Aorta (tissue), 5 donors: ENCODE measurements at regions not wholly inside any gene's neighbourhood (a gene's known extent, or its start where the extent isn't known, plus 50 kb on each side); places are given as distances from the start of the nearest gene placed in this dataset.

Experiments used
- ATAC-seq: fragments of 200-7000 bp; cut with Tn5 transposase; one replicate; pipeline ENCODE4 v1.9.1; 2022; ENCODE audit warnings: moderate library complexity; ENCODE audit not compliant: low FRiP score
- DNase-seq, 2 donors: peaks; one replicate each; pipeline ENCODE4 v3.0.0-alpha.2; 2020
- H3K27ac ChIP-seq, 2 donors: one replicate each; pipeline ENCODE4 v1.5.1; 2013; ENCODE audit warnings: low read length in 2 of 2, mild to moderate bottlenecking in 2 of 2, moderate library complexity in 2 of 2, control low read depth in 1 of 2, inconsistent platforms in 1 of 2, low read depth in 1 of 2
- H3K27me3 ChIP-seq, 2 donors: one replicate each; pipeline ENCODE4 v1.6.1; 2013; ENCODE audit warnings: control low read depth in 1 of 2, low read length in 1 of 2, mild to moderate bottlenecking in 1 of 2, moderate library complexity in 1 of 2; ENCODE audit not compliant: insufficient read depth in 2 of 2, control insufficient read depth in 1 of 2
- H3K36me3 ChIP-seq, 2 donors: one replicate each; pipeline ENCODE4 v1.6.1; 2013; ENCODE audit warnings: control low read depth in 1 of 2, low read length in 1 of 2, mild to moderate bottlenecking in 1 of 2; ENCODE audit not compliant: insufficient read depth in 2 of 2, control insufficient read depth in 1 of 2
- H3K4me1 ChIP-seq, 2 donors: one replicate each; pipeline ENCODE4 v1.6.1; 2013; ENCODE audit warnings: low read length in 2 of 2, control low read depth in 1 of 2, mild to moderate bottlenecking in 1 of 2, moderate library complexity in 1 of 2; ENCODE audit not compliant: insufficient read depth in 2 of 2, control insufficient read depth in 1 of 2
- H3K4me3 ChIP-seq, 2 donors: one replicate each; pipeline ENCODE4 v1.5.1; 2013; ENCODE audit warnings: low read length in 2 of 2, control low read depth in 1 of 2, mild to moderate bottlenecking in 1 of 2
- H3K9me3 ChIP-seq: one replicate; pipeline ENCODE4 v1.6.1; 2013; ENCODE audit warnings: mild to moderate bottlenecking, low read length; ENCODE audit not compliant: control insufficient read depth
- WGBS, 2 donors: extraction: QIAGEN DNeasy Blood & Tissue Kit; methylation state at CpG; one replicate each; pipeline ENCODE4 v1.1.7; 2013; 5-methylcytosine and 5-hydroxymethylcytosine counted together
- intact Hi-C, 2 donors: fragments of 100-400 bp; cut with DNase I; formaldehyde crosslinking; loops; one replicate each; pipeline versions ENCODE4 v1.14.2 to v1.15.0; 2022
- donor health status: healthy with polysubstance abuse.
- donor health status: Bipolar disorder and iron deficiency.
- donor health status: DM: no; HTN: no; CAD: no.
- donor health status: DM: no; HTN: no; CAD: no.
- donor health status: DM: yes; HTN: yes; CAD: no.

DNA sequence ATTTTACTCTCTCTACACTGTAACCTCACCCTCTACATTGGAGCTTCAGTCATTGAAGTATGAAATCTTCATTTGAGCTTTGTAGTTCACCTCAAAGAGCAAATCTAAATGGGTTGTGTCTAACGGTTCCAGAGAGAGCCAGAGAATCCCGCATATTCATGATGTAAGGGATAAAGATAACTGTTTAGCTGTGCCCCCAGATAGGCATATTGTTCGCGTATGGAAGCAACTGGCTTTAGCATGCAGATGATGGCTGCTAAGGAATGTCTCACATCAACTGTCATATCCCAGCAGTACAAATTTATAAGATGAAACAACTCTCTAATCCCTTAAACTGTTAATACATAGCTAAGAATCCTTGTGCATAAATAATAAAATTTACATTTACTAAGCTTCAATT, 412.7 kb upstream of the ROBO2 start:
- 51 to 67% methylated on average over 4 of the region's 4 CpGs for WGBS, 2 donors
- Histone ChIP-seq H3K36me3 (no peaks in the 10 kb centered on the region), H3K27ac (no peak overlapping the region), H3K4me3 (no peak overlapping the region), H3K9me3 (no peaks in the 10 kb centered on the region), H3K4me1 (no peaks in the 10 kb centered on the region), H3K27me3 (no peaks in the 10 kb centered on the region)
- DNase-seq (no peak), ATAC-seq (no peak)
- intact Hi-C loops = no loop called here

DNA sequence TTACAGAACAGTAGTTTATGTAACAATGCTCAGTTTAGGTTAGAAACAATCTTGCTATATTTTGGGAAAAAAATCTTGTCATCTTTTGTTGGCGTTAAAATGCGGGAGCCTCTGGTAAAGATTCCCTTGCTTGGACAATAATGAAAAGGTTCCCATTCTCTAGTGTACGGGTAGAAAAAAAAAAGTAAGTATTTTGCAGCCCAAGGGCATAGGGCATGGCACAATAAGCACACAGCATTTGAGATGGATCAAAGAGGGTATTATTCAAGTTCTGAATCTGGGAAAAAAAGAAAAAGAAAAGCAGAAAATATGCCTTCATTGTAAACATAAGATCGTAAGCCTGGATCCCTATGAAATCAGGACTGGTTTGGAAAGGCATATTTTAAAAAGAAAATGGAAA, 408.6 kb upstream of the ROBO2 start:
- peaks cover 2% of the 10 kb centered on the region for H3K9me3 ChIP-seq
- H3K4me1 ChIP-seq = no peaks in the 10 kb centered on the region
- H3K27ac ChIP-seq = no peak overlapping the region
- H3K4me3 ChIP-seq = no peak overlapping the region
- no peak for ATAC-seq
- WGBS, 2 donors = 76 to 89% methylated on average over 4 of the region's 4 CpGs
- intact Hi-C loops = no loop called here
- no peaks in the 10 kb centered on the region for H3K36me3 ChIP-seq
- DNase-seq = no peak
- H3K27me3 ChIP-seq = no peaks in the 10 kb centered on the region

DNA sequence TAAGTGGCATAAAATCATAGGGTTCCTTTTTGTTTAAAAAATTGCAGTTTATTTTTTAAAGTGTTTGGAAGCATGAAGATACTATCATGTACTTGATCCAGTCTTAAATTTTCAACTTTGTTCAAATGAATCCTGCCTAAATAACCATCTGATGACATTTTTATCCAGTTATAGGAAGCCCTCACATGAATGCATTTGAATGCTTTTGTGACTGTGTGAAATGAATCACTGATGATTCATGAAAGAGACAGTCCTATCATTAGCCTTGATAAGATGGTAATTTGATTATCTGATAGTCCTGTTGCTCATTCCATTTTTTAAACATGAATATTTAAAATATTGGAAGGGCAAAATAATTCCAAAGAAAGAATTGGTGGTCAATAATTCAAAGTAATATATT, 401.9 kb upstream of the ROBO2 start:
- no peak overlapping the region for H3K27ac ChIP-seq
- no peaks in the 10 kb centered on the region for H3K4me1 ChIP-seq
- DNase-seq (no peak), ATAC-seq (no peak)
- H3K27me3 ChIP-seq = no peaks in the 10 kb centered on the region
- peaks cover 2% of the 10 kb centered on the region for H3K9me3 ChIP-seq
- no peaks in the 10 kb centered on the region for H3K36me3 ChIP-seq
- intact Hi-C loops = no loop called here
- no peak overlapping the region for H3K4me3 ChIP-seq

DNA sequence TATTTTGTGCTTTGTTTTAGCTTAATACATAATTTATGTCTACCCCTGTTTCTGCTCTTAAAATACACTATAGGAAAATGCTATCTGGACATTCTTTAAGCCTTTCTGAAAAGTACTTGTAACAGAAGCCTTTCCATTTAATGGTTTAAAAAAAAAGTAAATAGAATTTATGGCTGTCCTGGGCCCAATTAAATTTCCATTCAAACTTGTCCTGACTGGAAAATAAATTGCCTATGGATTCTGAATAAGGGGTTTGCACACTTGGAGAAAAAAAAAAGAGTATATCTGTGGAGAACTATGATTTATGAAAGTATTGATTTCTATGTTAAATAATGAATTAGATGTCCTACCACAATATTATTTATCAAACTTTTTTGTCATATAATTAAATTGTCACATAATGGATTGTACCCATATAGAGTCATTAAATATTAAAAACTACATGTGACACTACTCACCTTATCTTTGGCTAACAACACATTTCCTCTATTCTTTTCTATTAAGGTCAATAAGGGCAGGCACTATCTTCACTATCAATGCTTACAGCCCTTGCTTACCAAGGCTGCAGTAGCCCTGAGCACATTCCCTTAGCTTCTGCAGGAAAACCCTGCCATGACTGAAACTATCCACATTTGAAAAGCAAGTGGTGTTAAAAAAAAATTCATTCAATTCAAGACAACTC, 396.1 kb upstream of the ROBO2 start:
- no peaks in the 10 kb centered on the region for H3K27me3 ChIP-seq
- intact Hi-C loops = no loop called here
- H3K9me3 ChIP-seq = no peaks in the 10 kb centered on the region
- H3K4me3 ChIP-seq = no peak overlapping the region
- H3K27ac ChIP-seq = no peak overlapping the region
- ATAC-seq (no peak), DNase-seq (no peak)
- no peaks in the 10 kb centered on the region for H3K36me3 ChIP-seq
- H3K4me1 ChIP-seq = no peaks in the 10 kb centered on the region

- H3K36me3 ChIP-seq = no peaks in the 10 kb centered on the region
- WGBS, 2 donors = 50 to 55% methylated on average over 4 of the region's 4 CpGs
- no peaks in the 10 kb centered on the region for H3K9me3 ChIP-seq
- intact Hi-C loops = no loop called here
- DNase-seq (no peak), ATAC-seq (no peak)
- no peaks in the 10 kb centered on the region for H3K27me3 ChIP-seq
- no peaks in the 10 kb centered on the region for H3K4me1 ChIP-seq
- H3K27ac ChIP-seq = no peak overlapping the region
- H3K4me3 ChIP-seq = no peak overlapping the region
Observed at GRCh38 chr3:76644305-76644675, 395.6 kb upstream of the ROBO2 start.

- intact Hi-C loops = no loop called here
- WGBS, 2 donors = 94 to 96% methylated on average over 2 of the region's 2 CpGs
- H3K27ac ChIP-seq = no peak overlapping the region
- H3K27me3 ChIP-seq = no peaks in the 10 kb centered on the region
- ATAC-seq (no peak), DNase-seq (no peak)
- no peaks in the 10 kb centered on the region for H3K9me3 ChIP-seq
- H3K4me1 ChIP-seq = no peaks in the 10 kb centered on the region
- no peaks in the 10 kb centered on the region for H3K36me3 ChIP-seq
- H3K4me3 ChIP-seq = no peak overlapping the region
Observed at GRCh38 chr3:76645724-76646123, 394.2 kb upstream of the ROBO2 start.

- Histone ChIP-seq H3K27me3 (no peaks in the 10 kb centered on the region), H3K9me3 (no peaks in the 10 kb centered on the region), H3K4me1 (no peaks in the 10 kb centered on the region), H3K4me3 (no peak overlapping the region), H3K27ac (no peak overlapping the region), H3K36me3 (no peaks in the 10 kb centered on the region)
- ATAC-seq (no peak), DNase-seq (no peak)
- WGBS, 2 donors = 74% methylated on average over 13 of the region's 13 CpGs
- intact Hi-C loops = no loop called here
Observed at GRCh38 chr3:76646921-76647562, 392.9 kb upstream of the ROBO2 start.

- Histone ChIP-seq H3K4me3 (no peak overlapping the region), H3K27ac (no peak overlapping the region), H3K36me3 (no peaks in the 10 kb centered on the region), H3K27me3 (no peaks in the 10 kb centered on the region), H3K4me1 (no peaks in the 10 kb centered on the region), H3K9me3 (no peaks in the 10 kb centered on the region)
- 85 to 91% methylated on average over 1 of the region's 1 CpG for WGBS, 2 donors
- intact Hi-C loops = no loop called here
- DNase-seq = no peak
- ATAC-seq = no peak
Observed at GRCh38 chr3:76651784-76652183, 388.1 kb upstream of the ROBO2 start.

- no peaks in the 10 kb centered on the region for H3K36me3 ChIP-seq
- no peak for DNase-seq
- intact Hi-C loops = no loop called here
- no peaks in the 10 kb centered on the region for H3K27me3 ChIP-seq
- H3K4me3 ChIP-seq = no peak overlapping the region
- no peaks in the 10 kb centered on the region for H3K9me3 ChIP-seq
- 89 to 94% methylated on average over 1 of the region's 1 CpG for WGBS, 2 donors
- ATAC-seq = no peak
- H3K27ac ChIP-seq = no peak overlapping the region
- H3K4me1 ChIP-seq = no peaks in the 10 kb centered on the region
Observed at GRCh38 chr3:76652524-76652923, 387.4 kb upstream of the ROBO2 start.
